Suppressor macrophage (primary cell): ENCODE measurements at regions not wholly inside any gene's neighbourhood (a gene's known extent, or its start where the extent isn't known, plus 50 kb on each side); places are given as distances from the start of the nearest gene placed in this dataset.
"Not testable (repeated sequence)": the region's sequence is repeated elsewhere in the genome, so short reads cannot be mapped to it uniquely, and the experiment has no call there.

Experiments used
- DNase-seq, 4 experiments: peaks; one replicate each; pipeline ENCODE4 v3.0.0-alpha.2; 2020 to 2022

DNA sequence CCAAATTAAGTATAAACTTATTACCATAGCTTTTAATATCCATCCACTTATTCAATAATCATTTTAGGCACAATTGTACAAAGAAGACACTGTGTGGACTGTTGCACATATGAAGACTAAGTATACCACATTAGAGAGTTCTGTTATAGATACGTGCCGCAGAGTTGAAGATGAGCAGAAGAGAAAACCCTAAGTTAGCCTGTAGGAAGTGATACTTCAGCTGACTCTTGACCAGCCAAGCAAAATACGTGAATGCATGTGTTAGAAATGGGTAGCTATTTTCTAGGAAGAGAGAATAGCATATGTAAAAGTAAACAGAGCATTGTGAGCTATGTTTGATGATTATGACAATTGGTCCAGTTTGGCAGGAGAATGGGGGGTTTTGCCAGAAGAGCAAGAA lies 272.0 kb upstream of the ATP11B start:
- DNase-seq, result no peak

DNA sequence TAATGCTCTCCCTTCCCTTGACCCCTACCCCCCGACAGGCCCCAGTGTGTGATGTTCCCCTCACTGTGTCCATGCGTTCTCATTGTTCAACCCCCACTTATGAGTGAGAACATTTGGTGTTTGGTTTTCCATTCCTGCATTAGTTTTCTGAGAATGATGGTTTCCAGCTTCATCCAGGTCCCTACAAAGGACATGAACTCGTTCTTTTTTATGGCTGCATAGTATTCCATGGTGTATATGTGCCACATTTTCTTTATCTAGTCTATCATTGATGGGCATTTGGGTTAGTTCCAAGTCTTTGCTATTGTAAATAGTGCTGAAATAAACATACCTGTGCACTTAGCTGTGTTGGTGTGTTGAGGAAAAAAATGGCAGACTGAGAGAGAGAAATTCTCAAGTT lies 269.9 kb upstream of the ATP11B start:
- not testable (repeated sequence) for DNase-seq

DNA sequence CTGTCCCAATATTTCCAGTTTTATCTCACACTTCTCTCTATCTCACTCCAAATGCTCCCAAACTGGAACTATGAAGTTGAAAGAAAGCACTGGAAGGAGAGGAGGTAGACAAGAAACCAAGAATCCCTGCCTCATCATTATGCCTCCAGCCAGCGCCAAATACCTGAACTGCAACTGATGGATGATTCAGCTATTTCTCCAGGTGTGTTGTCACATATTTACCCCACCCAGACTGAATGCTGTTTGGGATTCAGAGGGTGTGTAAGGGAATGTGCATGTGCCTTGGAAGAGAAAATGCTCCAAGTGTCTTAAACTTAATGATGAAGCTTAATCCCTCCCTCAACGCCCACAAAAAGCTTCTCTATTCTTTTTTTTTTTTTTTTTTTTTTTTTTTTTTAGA lies 269.5 kb upstream of the ATP11B start:
- DNase-seq, result no peak

DNA sequence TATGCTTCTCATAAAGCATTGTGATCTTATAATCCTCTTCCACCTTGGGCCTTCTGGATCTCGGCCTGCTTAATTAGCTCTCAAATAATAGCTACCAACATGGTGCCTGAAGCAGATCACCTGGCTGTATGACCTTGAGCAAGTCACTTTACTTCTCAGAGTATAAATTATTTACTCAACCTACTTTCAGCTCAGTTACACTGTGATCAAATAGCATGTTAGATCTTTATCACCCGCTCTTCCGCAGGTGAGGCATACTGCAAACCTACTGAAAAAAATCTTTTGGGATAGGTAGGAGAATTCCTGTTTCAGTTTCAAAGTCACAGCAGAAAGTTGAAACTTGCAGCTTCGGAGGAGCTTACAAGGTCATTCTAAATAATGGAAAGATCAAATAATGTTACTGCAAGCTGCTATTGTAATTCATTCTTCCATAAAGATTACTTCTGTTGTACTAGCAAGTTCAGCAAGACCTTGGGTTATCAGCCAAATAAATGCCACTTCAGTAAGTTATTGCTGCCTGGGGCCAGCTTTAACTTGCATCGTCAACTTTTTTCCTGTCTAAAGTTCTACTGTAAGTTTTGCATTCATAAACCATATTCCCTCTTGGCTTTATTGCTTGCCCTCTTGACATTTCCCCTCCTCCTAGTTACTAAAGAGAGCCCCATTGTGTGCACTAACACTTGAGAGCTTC lies 268.4 kb upstream of the ATP11B start:
- no peak for DNase-seq

DNA sequence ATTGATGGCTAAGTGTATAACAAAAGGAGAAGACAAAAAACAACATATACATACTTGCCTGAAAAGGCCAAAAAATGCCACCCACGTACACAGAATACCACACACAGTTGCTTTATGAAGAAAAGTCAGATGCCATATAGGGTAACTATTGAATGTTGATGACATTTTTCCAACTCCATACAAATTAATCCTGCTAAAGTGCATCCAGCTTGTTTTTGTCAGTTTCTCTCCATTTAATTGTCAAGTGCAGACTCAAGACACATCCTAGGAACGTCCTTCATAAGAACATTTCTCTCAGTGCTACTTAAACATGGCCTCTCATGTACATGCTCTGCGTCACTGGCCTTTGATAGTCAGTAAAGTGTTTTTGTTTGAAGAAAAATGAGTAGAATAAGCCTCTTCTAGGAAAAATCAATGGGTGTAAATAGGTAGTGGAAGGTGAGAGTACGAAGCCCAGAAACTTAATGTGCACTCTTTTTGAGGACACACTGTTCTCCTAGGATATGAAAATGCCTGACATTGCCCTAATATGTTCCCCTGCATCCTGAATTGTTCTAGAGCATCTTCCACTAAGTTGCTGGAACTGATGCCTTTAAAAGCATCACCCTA lies 267.4 kb upstream of the ATP11B start:
- DNase-seq, result no peak

DNA sequence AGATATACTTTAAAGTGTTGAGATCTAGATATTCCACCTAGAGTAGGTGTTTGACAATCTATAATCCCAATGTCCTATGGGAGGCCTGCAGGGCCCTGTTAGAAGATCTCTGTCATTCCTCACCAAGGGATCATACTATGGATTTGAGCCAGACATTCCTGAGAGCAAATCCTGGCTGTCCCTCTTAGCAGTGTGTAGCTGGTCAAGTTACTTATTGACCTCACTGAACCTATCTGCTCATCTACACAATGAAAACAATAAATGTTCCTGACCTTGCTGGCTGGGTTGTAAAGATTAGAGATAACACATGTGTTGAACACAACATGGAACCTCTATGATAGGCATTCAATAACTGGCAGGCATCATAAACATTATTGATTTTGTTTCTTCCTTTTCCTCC lies 265.6 kb upstream of the ATP11B start:
- DNase-seq, result no peak

DNA sequence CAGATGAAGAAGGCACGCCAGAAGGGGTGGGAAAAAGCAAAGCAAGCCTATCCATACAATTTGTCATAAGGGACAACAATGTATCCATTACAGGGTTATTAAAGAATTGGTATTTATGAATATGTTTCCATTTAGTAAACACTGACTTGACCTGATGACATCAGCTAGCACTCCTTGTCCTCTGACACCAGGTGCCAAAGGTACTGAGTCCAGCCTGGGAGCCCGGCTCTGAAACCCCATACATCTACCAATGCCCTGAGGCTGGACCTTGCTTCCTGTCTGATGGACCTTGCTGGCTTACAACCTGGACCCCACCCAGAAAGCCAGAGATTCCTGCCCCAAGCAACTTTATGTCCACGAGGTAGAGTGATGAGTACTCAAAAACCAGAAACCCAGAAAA lies 263.0 kb upstream of the ATP11B start:
- DNase-seq, result no peak

DNA sequence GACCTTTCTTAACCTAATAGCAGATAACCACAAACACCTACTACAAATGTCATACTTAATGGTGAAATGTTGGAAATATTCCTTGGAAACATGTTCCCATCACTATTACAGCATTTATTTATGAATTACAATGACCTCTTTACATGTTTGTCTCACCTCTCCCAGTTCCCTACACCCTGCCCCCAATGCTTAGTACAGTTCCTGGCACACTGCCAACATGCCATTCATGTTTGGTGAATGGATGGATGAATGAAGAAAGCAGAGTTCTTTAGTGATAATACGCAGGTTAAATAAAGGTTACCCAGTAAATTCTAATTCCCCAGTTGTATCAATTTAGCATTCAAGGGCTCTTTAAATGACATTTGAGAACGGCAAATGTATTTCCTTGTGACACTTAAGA lies 259.9 kb upstream of the ATP11B start:
- no peak for DNase-seq

DNA sequence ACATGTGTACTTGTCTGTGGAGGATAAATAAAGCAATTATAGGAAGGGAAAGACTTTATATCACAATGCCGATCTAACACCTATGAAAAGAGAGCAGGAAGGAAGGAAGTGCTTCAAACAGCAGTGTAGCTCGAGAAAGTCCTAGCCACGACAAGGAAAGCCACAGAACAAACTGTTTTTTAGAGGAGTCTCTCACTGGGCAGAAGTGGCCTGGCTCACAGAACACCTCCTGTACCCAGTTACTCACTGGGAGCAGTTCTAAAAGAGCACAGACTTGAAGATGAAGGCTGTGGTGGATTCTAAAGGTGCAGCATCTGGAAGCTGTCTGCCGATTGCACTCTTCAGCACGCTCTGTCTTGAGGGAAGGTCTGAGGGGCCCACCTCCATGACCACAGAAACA lies 248.8 kb upstream of the ATP11B start:
- no peak for DNase-seq

DNA sequence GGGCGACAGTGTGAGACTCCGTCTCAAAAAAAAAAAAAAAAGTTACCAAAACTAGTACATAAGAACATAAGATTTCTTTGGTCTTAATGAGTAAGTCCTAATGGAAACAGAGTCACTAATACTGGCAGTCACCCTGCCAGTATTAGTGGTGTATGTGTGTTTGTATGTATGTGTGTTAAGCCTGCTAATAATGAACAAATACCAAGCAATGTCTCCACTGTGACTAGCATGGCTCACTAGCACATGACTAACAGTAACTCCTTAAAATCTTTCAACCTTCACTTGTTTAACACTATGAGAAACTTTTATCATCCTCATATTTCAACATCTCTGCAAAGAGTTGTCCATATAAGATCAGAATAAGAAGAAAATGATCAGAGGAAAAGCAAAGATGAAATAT lies 231.0 kb upstream of the ATP11B start:
- no peak for DNase-seq

DNA sequence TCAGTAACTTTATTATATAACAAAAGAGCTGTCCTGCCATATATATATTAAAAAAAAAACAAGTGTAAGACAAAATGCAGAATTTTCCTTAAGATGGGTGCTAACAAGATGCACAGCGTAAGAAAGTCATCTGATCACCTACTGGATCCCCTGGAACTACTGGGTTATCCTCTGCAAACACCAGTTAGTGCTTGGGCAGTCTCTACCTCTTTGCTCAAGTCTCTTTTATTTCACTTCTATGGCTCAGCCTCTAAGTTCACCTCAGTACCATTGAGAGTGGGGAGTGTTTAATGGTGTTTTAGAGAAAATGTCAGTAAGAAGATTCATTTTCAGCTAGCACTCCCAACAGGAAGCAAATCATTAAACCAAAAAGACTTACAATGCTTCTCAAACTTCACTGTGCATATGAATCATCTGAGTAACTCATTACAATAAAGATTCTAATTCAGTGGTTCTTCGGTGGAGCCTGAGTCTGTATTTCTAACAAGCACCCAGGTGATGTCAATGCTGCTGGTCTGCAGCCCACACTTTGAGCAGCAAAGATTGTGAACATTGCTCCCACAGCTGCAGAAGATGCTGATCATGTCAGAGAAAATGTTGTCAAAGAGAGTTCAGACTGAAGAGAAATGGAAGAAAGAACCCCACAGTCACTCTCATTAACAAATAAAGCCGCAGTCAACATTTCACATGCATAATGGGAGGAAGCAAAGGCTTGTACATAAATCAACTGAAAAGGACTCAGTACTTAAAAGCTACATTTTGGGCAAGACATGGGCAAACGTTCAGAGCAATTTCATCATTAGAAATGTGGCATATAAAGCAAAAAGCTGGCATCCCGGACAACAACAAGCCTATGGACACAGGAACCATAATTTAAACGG lies 227.1 kb upstream of the ATP11B start:
- DNase-seq, result no peak

DNA sequence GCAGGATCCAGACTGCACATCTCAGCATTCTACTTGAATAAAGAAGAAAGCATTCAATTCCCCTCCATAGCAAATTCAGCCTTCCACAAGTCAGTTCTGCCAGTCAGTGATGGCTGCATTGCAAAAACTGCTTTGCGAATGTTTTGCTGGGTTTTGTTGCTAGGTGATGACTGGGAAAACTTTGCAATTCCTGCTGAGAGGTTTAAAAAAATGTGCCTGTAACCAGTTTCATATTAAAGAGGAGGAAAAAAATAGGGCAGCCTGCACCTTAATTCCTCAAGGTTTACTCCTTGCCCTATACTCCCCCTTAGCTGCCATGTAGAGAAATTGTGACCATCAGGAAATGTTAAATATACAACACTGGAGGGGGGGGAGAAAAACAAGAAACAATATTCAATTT lies 225.6 kb upstream of the ATP11B start:
- no peak for DNase-seq

DNA sequence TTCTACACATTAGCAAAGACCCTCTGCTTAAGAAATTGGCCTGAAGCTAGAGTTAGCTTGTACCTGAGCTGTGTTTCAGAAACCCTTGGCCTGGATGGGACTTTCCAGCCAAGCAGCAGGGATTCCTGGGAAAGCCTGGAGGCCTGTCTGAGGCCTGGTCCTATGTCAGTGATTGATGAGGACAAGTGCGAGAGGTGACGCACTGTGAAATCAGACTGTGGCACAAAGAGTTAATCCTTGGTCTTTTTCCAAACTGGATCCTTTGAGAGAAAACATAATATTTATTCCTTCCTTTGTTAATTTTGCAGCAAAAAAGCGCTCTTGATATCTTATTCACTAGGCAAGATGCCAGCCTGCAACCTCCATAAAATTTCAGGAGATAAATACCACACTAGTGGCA lies 225.0 kb upstream of the ATP11B start:
- no peak for DNase-seq

DNA sequence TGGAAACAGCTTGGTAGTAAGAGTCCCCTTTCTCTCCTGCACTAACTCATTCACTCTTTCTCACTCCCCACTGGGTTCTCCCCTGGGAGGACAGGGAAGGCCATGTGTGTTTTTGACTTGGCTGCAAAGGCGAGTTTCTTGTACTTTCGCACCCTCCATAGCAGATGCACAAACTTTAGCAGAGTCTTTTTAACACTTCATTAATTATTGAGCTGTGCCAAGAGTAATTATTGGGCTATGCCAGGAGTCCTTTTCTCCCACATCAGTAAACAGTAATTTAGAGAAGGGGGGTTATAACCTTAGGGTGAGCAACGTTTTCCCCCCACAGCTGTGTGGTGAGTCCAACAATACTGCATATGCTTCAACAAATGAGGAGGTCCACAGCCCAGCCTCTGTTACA lies 224.4 kb upstream of the ATP11B start:
- no peak for DNase-seq

DNA sequence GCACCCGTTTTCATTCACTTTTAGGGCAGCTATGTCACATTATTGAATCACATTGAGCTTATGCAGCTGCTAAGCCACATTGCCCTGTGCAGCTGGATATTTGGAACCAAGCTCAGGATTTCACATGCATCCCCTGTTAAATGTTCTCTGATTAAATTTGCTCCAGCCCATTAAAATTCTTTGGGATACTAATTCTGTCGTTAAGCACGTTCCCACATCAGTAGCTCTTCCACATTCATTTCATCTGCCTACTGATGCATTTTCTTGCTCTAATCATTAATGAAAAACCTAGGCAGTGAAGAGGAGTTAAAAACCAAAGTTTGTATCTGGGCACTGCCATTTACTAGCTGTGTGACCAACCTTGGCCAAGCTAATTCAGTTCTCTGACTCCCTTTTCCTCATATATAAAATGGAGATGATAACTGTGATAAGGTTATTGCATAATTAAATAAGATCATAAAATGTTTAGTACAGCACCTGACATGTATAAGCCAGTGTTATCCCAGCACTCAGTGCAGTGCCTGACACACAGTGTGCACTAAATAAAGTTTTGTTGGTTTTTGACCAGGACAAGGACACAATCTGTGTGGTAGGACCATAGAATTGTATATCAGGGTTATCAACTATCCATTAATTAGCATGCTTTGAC lies 222.2 kb upstream of the ATP11B start:
- no peak for DNase-seq

DNA sequence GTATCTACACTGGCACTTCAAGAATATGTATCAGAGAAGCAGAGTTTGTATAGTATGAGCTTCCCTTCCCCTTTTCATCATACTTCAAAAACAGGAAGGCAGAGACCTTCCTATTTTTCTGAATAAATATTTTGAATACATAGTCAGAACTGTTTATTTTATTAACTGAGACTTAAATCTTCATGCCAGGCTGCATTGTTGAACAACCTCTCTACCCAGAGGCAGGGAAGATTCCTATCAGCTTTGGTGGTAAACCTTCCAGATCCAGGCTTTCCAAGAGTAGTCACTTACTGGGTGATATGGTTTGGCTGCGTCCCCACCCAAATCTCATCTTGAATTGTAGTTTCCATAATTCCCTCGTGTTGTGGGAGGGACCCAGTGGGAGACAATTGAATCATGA lies 217.4 kb upstream of the ATP11B start:
- no peak for DNase-seq

DNA sequence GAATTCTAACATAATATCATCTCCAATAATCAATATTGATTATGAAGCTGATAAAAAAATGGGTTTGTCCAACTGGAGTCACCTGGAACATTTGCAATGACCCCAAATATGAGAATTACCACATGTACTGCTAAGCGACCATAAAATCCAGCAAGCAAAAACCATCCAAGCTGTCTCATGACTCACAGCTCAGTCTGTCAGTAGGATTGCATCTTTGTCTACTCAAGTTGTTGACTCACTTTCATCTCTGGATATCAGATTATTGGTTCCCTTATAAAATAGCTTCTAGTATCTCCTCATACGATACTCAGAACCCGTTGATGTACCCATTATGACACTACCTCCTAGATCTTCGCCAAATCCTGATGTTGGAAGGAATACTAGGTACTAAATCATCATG lies 209.8 kb upstream of the ATP11B start:
- DNase-seq, result no peak

DNA sequence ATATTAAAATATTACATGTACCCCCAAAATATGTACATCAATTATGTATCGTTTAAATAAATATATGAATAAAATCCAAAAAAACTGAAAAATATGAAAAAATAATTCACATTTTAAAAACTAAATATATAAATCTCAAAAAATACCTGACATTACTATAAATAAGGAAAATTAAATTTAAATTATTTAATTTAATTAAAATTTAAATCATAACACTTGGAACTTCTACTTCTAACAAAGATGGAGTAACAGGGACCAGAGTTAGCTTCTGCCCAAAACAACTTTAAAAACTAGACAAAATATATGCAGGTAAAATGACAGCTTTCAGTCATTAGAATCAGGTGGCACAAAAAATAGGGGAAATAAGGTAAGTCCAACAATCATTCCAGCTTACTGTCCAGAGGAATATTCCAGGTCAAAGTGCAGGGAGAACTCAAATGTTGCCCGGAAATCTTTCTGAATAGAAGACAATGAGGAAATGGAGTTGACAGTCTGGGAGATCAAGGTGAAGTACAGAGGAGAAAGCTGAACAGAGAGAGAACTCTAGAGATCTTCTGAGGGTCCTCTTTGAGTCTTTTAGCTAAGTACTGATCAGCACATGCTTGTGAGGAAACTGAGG lies 207.7 kb upstream of the ATP11B start:
- no peak for DNase-seq

DNA sequence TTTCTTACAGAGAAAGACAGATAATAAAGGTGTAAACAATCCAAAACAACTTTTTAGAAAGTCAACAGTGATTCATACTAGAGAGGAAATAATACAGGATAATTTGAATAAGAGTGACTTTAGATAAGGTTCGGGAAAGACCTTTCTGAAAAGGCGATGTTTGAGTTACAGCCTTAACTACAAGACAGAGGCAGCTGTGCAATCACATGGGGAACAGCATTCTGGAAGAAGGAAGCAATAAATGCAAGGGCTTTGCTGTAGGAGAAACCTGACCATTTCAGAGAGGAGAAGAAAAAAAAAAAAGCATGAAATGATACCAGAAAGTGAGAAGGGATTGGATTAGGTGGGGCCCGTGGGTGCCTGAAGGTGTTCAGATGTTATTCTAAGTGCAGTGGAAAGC lies 200.6 kb upstream of the ATP11B start:
- no peak for DNase-seq

DNA sequence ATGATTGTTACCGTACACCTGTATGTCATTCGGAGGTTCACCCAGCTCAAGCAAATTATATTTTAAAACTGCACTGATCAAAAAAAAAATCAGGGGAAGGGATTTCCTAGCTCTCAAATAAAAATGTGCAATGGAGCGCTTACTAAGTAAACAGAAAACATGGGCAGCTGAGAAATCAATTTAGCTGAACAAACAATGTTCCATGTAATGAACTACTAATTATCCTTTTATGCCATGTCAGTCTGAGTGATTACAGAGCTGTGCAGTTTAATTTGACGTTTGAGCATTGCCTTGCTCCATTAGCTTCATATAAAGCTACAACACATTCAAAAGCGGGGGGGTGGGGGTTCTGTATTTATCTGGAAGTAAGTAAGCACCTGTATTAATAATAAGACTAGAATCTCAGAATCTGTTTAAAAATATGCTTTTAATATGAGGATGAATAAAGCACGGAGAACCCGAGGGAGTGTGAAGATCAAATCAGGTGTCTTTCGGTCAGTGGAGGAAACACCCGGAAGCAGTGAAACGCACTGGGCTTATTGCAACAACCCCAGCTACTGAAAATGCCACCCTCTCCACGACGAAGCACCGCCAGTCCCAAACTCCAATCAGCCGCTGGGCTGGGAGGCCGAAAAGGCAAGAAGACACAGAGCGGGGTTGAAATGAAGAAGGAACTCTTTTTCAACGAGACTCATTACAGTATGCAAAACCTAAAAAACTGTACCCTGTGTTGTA lies 196.5 kb upstream of the ATP11B start:
- DNase-seq, result no peak

DNA sequence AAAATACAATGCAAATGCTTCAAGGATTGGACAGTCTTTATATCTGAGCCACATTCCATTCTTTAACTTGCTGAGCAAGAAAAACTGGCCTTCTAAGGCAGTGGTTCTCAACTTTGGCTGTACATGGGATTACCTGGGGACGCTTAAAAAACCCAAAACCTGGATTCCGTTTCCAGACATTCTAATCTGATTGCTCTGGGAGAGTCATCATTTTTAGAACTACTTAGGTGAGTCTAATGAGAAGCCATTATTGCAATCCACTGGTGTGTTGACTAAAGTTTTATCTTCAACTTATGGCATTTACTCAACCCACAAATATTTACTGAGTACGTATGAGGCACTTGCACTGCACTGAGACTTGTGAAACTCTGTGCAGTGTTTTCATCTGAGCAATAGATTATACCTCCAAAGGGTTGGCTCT lies 195.7 kb upstream of the ATP11B start:
- DNase-seq, result no peak

DNA sequence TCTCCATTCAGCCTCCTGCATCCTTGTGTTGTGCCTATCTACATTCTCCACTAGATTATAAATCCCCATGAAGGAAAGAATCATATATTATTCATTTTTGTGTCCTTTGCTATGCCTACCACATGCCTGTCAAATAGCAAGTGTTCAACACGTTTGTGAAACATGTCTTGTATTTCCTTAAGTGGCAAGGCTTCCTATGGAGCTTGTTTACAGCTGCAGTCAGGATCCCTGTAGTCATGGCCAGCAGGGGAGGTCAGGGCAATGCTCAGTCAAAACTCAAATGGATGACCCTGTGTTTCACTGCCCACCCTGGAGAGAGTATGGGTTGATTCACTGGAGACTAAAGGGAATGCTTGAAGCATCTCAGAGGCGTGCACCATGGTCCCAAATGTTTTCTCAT lies 191.7 kb upstream of the ATP11B start:
- no peak for DNase-seq
